HG03095 (cell line): ENCODE measurements at regions not wholly inside any gene's neighbourhood (a gene's known extent, or its start where the extent isn't known, plus 50 kb on each side); places are given as distances from the start of the nearest gene placed in this dataset.

Experiments
- ATAC-seq: cut with Tn5 transposase; IDR thresholded peaks from one replicate; pipeline ENCODE4 v1.9.1; 2021; ENCODE audit warnings: moderate library complexity; ENCODE audit not compliant: unreplicated experiment

- no peak for ATAC-seq
Measured at GRCh38 chr2:8577573-8577972, 104.3 kb upstream of the ID2 start.

- ATAC-seq = no peak
Measured at GRCh38 chr2:8578335-8579244, 103.3 kb upstream of the ID2 start.

- no peak for ATAC-seq
Measured at GRCh38 chr2:8579485-8580085, 102.3 kb upstream of the ID2 start.

GRCh38 chr2:8580316-8581233, 101.3 kb upstream of the ID2 start:
- ATAC-seq = no peak

- ATAC-seq = no peak
Measured at GRCh38 chr2:8581234-8581561, 100.7 kb upstream of the ID2 start.

- ATAC-seq = no peak
Measured at GRCh38 chr2:8581601-8582041, 100.2 kb upstream of the ID2 start.

- no peak for ATAC-seq
Measured at GRCh38 chr2:8582191-8582590, 99.7 kb upstream of the ID2 start.

- no peak for ATAC-seq
Measured at GRCh38 chr2:8582651-8583399, 99.0 kb upstream of the ID2 start.

- ATAC-seq = peak; percentile 73
Measured at GRCh38 chr2:8583400-8584173, 98.3 kb upstream of the ID2 start.

- ATAC-seq = no peak
Measured at GRCh38 chr2:8584174-8585066, 97.4 kb upstream of the ID2 start.

- no peak for ATAC-seq
Measured at GRCh38 chr2:8586457-8587051, 95.3 kb upstream of the ID2 start.

GRCh38 chr2:8587251-8587791, 94.5 kb upstream of the ID2 start:
- no peak for ATAC-seq

GRCh38 chr2:8587920-8588830, 93.7 kb upstream of the ID2 start:
- no peak for ATAC-seq

- ATAC-seq = no peak
Measured at GRCh38 chr2:8588831-8589191, 93.0 kb upstream of the ID2 start.

GRCh38 chr2:8589721-8590120, 92.1 kb upstream of the ID2 start:
- no peak for ATAC-seq

- no peak for ATAC-seq
Measured at GRCh38 chr2:8590938-8591337, 90.9 kb upstream of the ID2 start.

GRCh38 chr2:8592736-8593135, 89.1 kb upstream of the ID2 start:
- ATAC-seq = no peak
